ENCODE measurements at regions not wholly inside any gene's neighbourhood (a gene's known extent, or its start where the extent isn't known, plus 50 kb on each side); places are given as distances from the start of the nearest gene placed in this dataset.

DNA sequence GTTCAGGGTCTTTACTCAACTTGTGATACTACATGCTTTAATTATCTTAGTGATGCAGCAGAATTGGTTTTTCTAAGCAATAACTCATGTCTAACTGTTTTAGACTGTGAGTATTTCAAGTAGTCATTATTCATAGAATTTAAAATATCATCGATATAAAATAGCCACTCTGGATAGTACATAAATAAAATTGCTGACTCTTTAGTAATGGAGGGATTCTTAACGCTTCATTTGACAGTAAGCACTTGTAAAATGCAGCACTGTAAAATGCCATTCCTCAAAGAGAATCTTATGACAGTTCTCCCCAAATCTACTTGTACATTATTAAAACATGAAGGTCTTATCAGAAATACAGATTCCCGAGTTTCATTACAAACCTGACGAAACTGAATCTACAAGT is 262.8 kb upstream of the LRFN5 start:
- no peak for DNase-seq
- intact Hi-C loops (cut with micrococcal nuclease) = no loop called here
- Histone ChIP-seq H3K27ac (ENCODE audit: low read depth, low read length) (no peak overlapping the region), H3K36me3 (ENCODE audit: insufficient read depth, low read length) (no peaks in the 10 kb centered on the region), H3K4me1 (ENCODE audit: insufficient read depth, low read length) (no peaks in the 10 kb centered on the region), H3K4me3 (ENCODE audit: low read length in 2 of 2) (no peak overlapping the region), H3K9me3 (ENCODE audit: control insufficient read depth in 1 of 2, low read length in 2 of 2) (no peaks in the 10 kb centered on the region), H3K27me3 (ENCODE audit: insufficient read depth, low read length) (no peaks in the 10 kb centered on the region)
- Mint-ChIP-seq H3K27ac (no peak overlapping the region), H3K36me3 (no peaks in the 10 kb centered on the region), H3K4me1 (no peaks in the 10 kb centered on the region), H3K4me3 (no peak overlapping the region), H3K27me3 (no peaks in the 10 kb centered on the region), H3K9me3 (peaks cover 0 to 9% (median 4%) of the 10 kb centered on the region in 8 donors)
- CTCF ChIA-PET (ENCODE audit: partially characterized antibody) = no interaction called here
- POLR2A ChIA-PET (ENCODE audit: partially characterized antibody) = no interaction called here

DNA sequence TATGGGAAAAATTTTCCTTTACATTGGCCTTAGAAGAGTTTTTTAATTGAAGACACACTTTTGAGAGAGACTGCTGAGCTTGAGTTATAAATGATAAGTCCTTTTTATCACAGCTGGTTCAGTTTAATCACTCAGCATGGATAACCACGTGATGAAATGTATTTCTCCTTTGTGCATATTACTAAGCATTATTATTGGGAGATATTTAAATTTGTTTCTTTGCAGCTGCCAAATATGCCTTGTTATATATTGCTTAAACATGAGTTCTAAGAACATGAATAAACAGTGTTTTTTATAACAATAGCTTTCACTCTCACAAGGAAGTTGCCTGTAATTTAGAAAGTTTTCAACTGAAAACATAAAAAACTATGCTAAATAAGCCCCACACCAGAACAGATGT is 293.5 kb upstream of the LRFN5 start:
- Histone ChIP-seq H3K9me3 (ENCODE audit: control insufficient read depth in 1 of 2, low read length in 2 of 2) (peaks cover 0 to 3% of the 10 kb centered on the region in 2 donors), H3K4me3 (ENCODE audit: low read length in 2 of 2) (no peak overlapping the region), H3K4me1 (ENCODE audit: insufficient read depth, low read length) (no peaks in the 10 kb centered on the region), H3K27ac (ENCODE audit: low read depth, low read length) (no peak overlapping the region), H3K36me3 (ENCODE audit: insufficient read depth, low read length) (no peaks in the 10 kb centered on the region), H3K27me3 (ENCODE audit: insufficient read depth, low read length) (no peaks in the 10 kb centered on the region)
- Mint-ChIP-seq H3K36me3 (no peaks in the 10 kb centered on the region), H3K9me3 (peaks cover 0 to 14% (median 3%) of the 10 kb centered on the region in 8 donors), H3K27ac (no peak overlapping the region), H3K4me1 (no peaks in the 10 kb centered on the region), H3K27me3 (no peaks in the 10 kb centered on the region), H3K4me3 (no peak overlapping the region)
- DNase-seq = no peak
- ChIA-PET POLR2A (ENCODE audit: partially characterized antibody) (no interaction called here), CTCF (ENCODE audit: partially characterized antibody) (no interaction called here)
- intact Hi-C loops (cut with micrococcal nuclease) = no loop called here

- Mint-ChIP-seq H3K9me3 (peaks cover 0 to 3% (median 0%) of the 10 kb centered on the region in 8 donors), H3K4me1 (no peaks in the 10 kb centered on the region), H3K27ac (no peak overlapping the region), H3K36me3 (no peaks in the 10 kb centered on the region), H3K4me3 (no peak overlapping the region), H3K27me3 (no peaks in the 10 kb centered on the region)
- intact Hi-C loops (cut with micrococcal nuclease) = no loop called here
- no peaks in the 10 kb centered on the region for H3K9me3 ChIP-seq (ENCODE audit: control insufficient read depth in 1 of 2, low read length in 2 of 2)
- H3K36me3 ChIP-seq (ENCODE audit: insufficient read depth, low read length) = no peaks in the 10 kb centered on the region
- H3K27ac ChIP-seq (ENCODE audit: low read depth, low read length) = no peak overlapping the region
- POLR2A ChIA-PET (ENCODE audit: partially characterized antibody) = no interaction called here
- no peaks in the 10 kb centered on the region for H3K4me1 ChIP-seq (ENCODE audit: insufficient read depth, low read length)
- no peak overlapping the region for H3K4me3 ChIP-seq (ENCODE audit: low read length in 2 of 2)
- no peak for DNase-seq
- CTCF ChIA-PET (ENCODE audit: partially characterized antibody) = no interaction called here
- no peaks in the 10 kb centered on the region for H3K27me3 ChIP-seq (ENCODE audit: insufficient read depth, low read length)
Measured at GRCh38 chr14:41303506-41303905, 303.2 kb upstream of the LRFN5 start.

DNA sequence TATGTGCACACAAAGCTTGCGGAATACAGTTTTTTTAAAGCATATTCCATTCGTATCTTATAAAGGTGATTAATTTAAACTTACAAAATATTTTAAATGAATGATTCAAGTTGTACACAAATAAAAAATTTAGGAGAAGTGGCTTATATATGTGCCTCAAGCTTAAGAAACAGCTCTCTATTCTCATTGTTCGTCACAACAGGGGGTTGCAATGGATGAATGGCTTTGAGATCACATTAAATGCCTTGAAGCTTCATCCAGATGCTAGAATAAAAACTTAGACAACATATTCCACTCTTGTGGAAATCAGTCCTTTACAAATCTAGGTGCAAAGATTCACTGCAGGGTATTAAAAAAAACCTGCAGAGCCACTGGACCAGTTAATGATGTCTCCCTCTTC is 303.9 kb upstream of the LRFN5 start:
- Histone ChIP-seq H3K4me3 (ENCODE audit: low read length in 2 of 2) (no peak overlapping the region), H3K36me3 (ENCODE audit: insufficient read depth, low read length) (no peaks in the 10 kb centered on the region), H3K9me3 (ENCODE audit: control insufficient read depth in 1 of 2, low read length in 2 of 2) (no peaks in the 10 kb centered on the region), H3K27me3 (ENCODE audit: insufficient read depth, low read length) (no peaks in the 10 kb centered on the region), H3K27ac (ENCODE audit: low read depth, low read length) (no peak overlapping the region), H3K4me1 (ENCODE audit: insufficient read depth, low read length) (no peaks in the 10 kb centered on the region)
- Mint-ChIP-seq H3K4me3 (no peak overlapping the region), H3K36me3 (no peaks in the 10 kb centered on the region), H3K27ac (no peak overlapping the region), H3K27me3 (no peaks in the 10 kb centered on the region), H3K4me1 (no peaks in the 10 kb centered on the region), H3K9me3 (peaks cover 0 to 3% (median 0%) of the 10 kb centered on the region in 8 donors)
- no peak for DNase-seq
- CTCF ChIA-PET (ENCODE audit: partially characterized antibody) = no interaction called here
- POLR2A ChIA-PET (ENCODE audit: partially characterized antibody) = no interaction called here
- intact Hi-C loops (cut with micrococcal nuclease) = no loop called here

DNA sequence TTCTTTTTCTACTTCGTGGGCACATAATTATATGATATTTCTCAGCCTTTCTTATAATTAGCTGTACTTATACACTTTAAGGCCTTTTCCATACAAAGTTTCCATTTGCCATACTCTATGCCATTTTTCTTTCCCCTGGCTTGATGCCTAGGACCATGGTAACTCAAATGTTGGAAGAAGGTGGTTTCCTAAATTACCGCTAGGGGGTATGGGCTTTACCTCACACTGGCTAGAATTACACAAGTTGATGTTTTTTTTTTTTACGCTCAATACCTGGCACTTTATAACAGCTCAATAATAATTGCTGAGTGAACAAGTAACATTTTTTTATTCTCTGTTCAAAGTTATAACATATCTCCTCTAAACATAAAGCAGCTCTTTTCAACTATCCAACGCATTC is 306.8 kb upstream of the LRFN5 start:
- H3K27me3 Mint-ChIP-seq = no peaks in the 10 kb centered on the region
- no peak for DNase-seq
- H3K36me3 Mint-ChIP-seq = no peaks in the 10 kb centered on the region
- H3K27me3 ChIP-seq (ENCODE audit: insufficient read depth, low read length) = no peaks in the 10 kb centered on the region
- H3K27ac ChIP-seq (ENCODE audit: low read depth, low read length) = no peak overlapping the region
- intact Hi-C loops (cut with micrococcal nuclease) = no loop called here
- H3K27ac Mint-ChIP-seq = no peak overlapping the region
- H3K4me3 ChIP-seq (ENCODE audit: low read length in 2 of 2) = no peak overlapping the region
- peaks cover 0 to 4% (median 0%) of the 10 kb centered on the region in 8 donors for H3K9me3 Mint-ChIP-seq
- H3K4me1 Mint-ChIP-seq = no peaks in the 10 kb centered on the region
- H3K9me3 ChIP-seq (ENCODE audit: control insufficient read depth in 1 of 2, low read length in 2 of 2) = no peaks in the 10 kb centered on the region
- ChIA-PET POLR2A (ENCODE audit: partially characterized antibody) (no interaction called here), CTCF (ENCODE audit: partially characterized antibody) (no interaction called here)
- H3K4me1 ChIP-seq (ENCODE audit: insufficient read depth, low read length) = no peaks in the 10 kb centered on the region
- H3K36me3 ChIP-seq (ENCODE audit: insufficient read depth, low read length) = no peaks in the 10 kb centered on the region
- no peak overlapping the region for H3K4me3 Mint-ChIP-seq

- Mint-ChIP-seq H3K9me3 (peaks cover 0 to 4% (median 1%) of the 10 kb centered on the region in 8 donors), H3K4me1 (no peaks in the 10 kb centered on the region), H3K27me3 (no peaks in the 10 kb centered on the region), H3K36me3 (no peaks in the 10 kb centered on the region), H3K27ac (no peak overlapping the region), H3K4me3 (no peak overlapping the region)
- H3K4me1 ChIP-seq (ENCODE audit: insufficient read depth, low read length) = no peaks in the 10 kb centered on the region
- no peak overlapping the region for H3K27ac ChIP-seq (ENCODE audit: low read depth, low read length)
- H3K9me3 ChIP-seq (ENCODE audit: control insufficient read depth in 1 of 2, low read length in 2 of 2) = no peaks in the 10 kb centered on the region
- CTCF ChIA-PET (ENCODE audit: partially characterized antibody) = no interaction called here
- H3K36me3 ChIP-seq (ENCODE audit: insufficient read depth, low read length) = no peaks in the 10 kb centered on the region
- DNase-seq = no peak
- intact Hi-C loops (cut with micrococcal nuclease) = no loop called here
- H3K4me3 ChIP-seq (ENCODE audit: low read length in 2 of 2) = no peak overlapping the region
- H3K27me3 ChIP-seq (ENCODE audit: insufficient read depth, low read length) = no peaks in the 10 kb centered on the region
- POLR2A ChIA-PET (ENCODE audit: partially characterized antibody) = no interaction called here
Measured at GRCh38 chr14:41298328-41298690, 308.4 kb upstream of the LRFN5 start.

DNA sequence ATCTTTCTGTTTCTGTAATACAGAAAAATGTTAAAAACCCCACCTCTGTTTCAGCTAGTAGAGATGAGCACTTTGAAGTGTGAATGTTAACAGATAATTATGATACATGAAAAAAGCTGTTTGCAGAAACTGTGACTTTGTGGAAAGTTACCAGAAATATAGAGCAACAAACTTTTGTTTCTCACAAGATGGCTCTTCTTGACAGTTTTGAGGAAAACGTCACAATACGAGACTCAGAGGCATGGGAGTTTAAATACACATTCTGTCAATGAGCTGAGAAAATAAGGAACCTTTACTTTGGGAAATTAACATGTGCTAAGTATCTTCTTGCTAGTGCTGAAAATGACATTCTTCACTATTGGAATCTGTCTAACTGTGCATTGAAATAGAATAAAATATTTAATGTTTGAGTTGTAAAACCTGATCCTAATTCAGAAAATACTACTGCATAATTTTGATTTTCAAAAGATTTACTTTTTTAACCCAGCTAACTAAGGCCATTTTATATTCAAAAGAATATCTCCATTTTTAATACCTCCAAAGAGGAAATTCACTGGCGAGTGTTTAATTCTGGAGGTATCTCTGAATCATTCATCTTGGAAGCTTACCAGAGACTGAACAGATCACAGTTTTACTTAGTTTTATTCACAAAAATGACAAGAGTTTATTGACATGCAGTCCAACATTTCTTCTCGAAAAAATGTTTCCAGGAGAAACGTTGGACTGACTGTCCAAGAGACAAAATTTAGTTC is 308.9 kb upstream of the LRFN5 start:
- Mint-ChIP-seq H3K4me1 (no peaks in the 10 kb centered on the region), H3K36me3 (no peaks in the 10 kb centered on the region), H3K9me3 (peaks cover 0 to 4% (median 2%) of the 10 kb centered on the region in 8 donors), H3K27ac (no peak overlapping the region), H3K27me3 (no peaks in the 10 kb centered on the region), H3K4me3 (no peak overlapping the region)
- DNase-seq = no peak
- Histone ChIP-seq H3K36me3 (ENCODE audit: insufficient read depth, low read length) (no peaks in the 10 kb centered on the region), H3K27ac (ENCODE audit: low read depth, low read length) (no peak overlapping the region), H3K4me1 (ENCODE audit: insufficient read depth, low read length) (no peaks in the 10 kb centered on the region), H3K27me3 (ENCODE audit: insufficient read depth, low read length) (no peaks in the 10 kb centered on the region), H3K9me3 (ENCODE audit: control insufficient read depth in 1 of 2, low read length in 2 of 2) (no peaks in the 10 kb centered on the region), H3K4me3 (ENCODE audit: low read length in 2 of 2) (no peak overlapping the region)
- POLR2A ChIA-PET (ENCODE audit: partially characterized antibody) = no interaction called here
- CTCF ChIA-PET (ENCODE audit: partially characterized antibody) = no interaction called here
- intact Hi-C loops (cut with micrococcal nuclease) = no loop called here

DNA sequence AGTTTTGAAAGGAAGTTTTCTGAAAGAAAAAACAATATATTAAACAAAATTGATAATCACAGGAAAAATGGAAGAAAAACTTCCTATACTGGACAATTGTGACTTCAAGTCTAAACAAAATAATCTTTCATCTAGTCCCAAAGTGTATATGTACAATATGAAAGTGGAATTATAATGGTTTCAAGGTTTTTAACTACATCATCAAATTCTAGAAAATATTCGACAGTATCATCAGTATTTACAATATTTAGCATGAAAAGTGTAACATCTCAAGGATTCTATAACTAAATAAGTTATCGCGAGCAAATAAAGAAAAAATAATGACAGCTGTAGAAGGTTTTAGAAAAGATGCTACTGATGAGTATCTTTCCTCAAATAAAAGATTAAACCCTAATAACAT is 310.9 kb upstream of the LRFN5 start:
- Histone ChIP-seq H3K27me3 (ENCODE audit: insufficient read depth, low read length) (no peaks in the 10 kb centered on the region), H3K4me1 (ENCODE audit: insufficient read depth, low read length) (no peaks in the 10 kb centered on the region), H3K9me3 (ENCODE audit: control insufficient read depth in 1 of 2, low read length in 2 of 2) (no peaks in the 10 kb centered on the region), H3K36me3 (ENCODE audit: insufficient read depth, low read length) (no peaks in the 10 kb centered on the region), H3K4me3 (ENCODE audit: low read length in 2 of 2) (no peak overlapping the region), H3K27ac (ENCODE audit: low read depth, low read length) (no peak overlapping the region)
- ChIA-PET CTCF (ENCODE audit: partially characterized antibody) (no interaction called here), POLR2A (ENCODE audit: partially characterized antibody) (no interaction called here)
- Mint-ChIP-seq H3K9me3 (peaks cover 0 to 10% (median 3%) of the 10 kb centered on the region in 8 donors), H3K4me1 (no peaks in the 10 kb centered on the region), H3K27me3 (no peaks in the 10 kb centered on the region), H3K27ac (no peak overlapping the region), H3K4me3 (no peak overlapping the region), H3K36me3 (no peaks in the 10 kb centered on the region)
- intact Hi-C loops (cut with micrococcal nuclease) = no loop called here
- DNase-seq = no peak

All from CD4-positive, alpha-beta memory T cell (primary cell).